PC-3 (cell line): ENCODE measurements at regions not wholly inside any gene's neighbourhood (a gene's known extent, or its start where the extent isn't known, plus 50 kb on each side); places are given as distances from the start of the nearest gene placed in this dataset.

Source experiments
- ATAC-seq: fragments of 200-7000 bp; cut with Tn5 transposase; 2 replicates; pipeline ENCODE4 v1.9.1; 2020; ENCODE audit warnings: mild to moderate bottlenecking, moderate library complexity
- BruUV-seq: library from RNA; stranded (reverse); fragments of 400-500 nt; replicated peaks from 2 replicates; lab custom pipeline; 2021; lab: Mats Ljungman, UMichigan
- CTCF ChIA-PET: fragments of 300-600 bp; sonication (Branson Sonifier 250); formaldehyde crosslinking; loops from one replicate; lab custom pipeline; 2022; ENCODE audit warnings: antibody characterized with exemption; lab: Charles Lee
- POLR2A ChIA-PET: fragments of 300-600 bp; sonication (Branson Sonifier 250); formaldehyde crosslinking; loops from one replicate; lab custom pipeline; 2022; ENCODE audit warnings: antibody characterized with exemption; ENCODE audit not compliant: unreplicated experiment; lab: Charles Lee
- DNase-seq: peaks from one replicate; pipeline ENCODE4 v3.0.0-alpha.2; 2015
- H2AFZ ChIP-seq: fragments of 300-600 bp; sonication (generic); 2 replicates; pipeline ENCODE4 v1.6.0; 2016; ENCODE audit warnings: antibody characterized with exemption, low read length
- H3F3A ChIP-seq: fragments of 300-600 bp; sonication (generic); one replicate; pipeline ENCODE4 v1.6.0; 2017; ENCODE audit warnings: antibody characterized with exemption, low read length, control low read depth, mild to moderate bottlenecking; ENCODE audit not compliant: unreplicated experiment
- H3K27ac ChIP-seq: fragments of 300-600 bp; sonication (generic); 2 replicates; pipeline ENCODE4 v1.5.1; 2016; ENCODE audit warnings: mild to moderate bottlenecking, low read length
- H3K27me3 ChIP-seq: fragments of 300-600 bp; sonication (generic); 2 replicates; pipeline ENCODE4 v1.6.1; 2016; ENCODE audit warnings: low read length, mixed read lengths
- H3K36me3 ChIP-seq: fragments of 300-600 bp; sonication (generic); 2 replicates; pipeline ENCODE4 v1.6.1; 2016; ENCODE audit warnings: low read depth, mixed run types, low read length, mixed read lengths
- H3K4me1 ChIP-seq: fragments of 300-600 bp; sonication (generic); 2 replicates; pipeline ENCODE4 v1.5.1; 2016; ENCODE audit warnings: low read length; ENCODE audit not compliant: insufficient read depth
- H3K4me2 ChIP-seq: fragments of 300-600 bp; sonication (generic); 2 replicates; pipeline ENCODE4 v1.6.0; 2016; ENCODE audit warnings: low read length
- H3K4me3 ChIP-seq: fragments of 300-600 bp; sonication (generic); 2 replicates; pipeline ENCODE4 v1.5.1; 2016; ENCODE audit warnings: mild to moderate bottlenecking, low read length, mixed read lengths
- H3K79me2 ChIP-seq: fragments of 300-600 bp; sonication (generic); 2 replicates; pipeline ENCODE4 v1.6.1; 2017; ENCODE audit warnings: low read length, mixed read lengths
- H3K9ac ChIP-seq: fragments of 300-600 bp; sonication (generic); 2 replicates; pipeline ENCODE4 v1.6.0; 2016; ENCODE audit warnings: mild to moderate bottlenecking, low read length
- H3K9me2 ChIP-seq: fragments of 300-600 bp; sonication (generic); replicated peaks from 2 replicates; pipeline ENCODE4 v1.6.1; 2016; ENCODE audit warnings: mixed run types, low read length, mixed read lengths
- H3K9me3 ChIP-seq: fragments of 300-600 bp; sonication (generic); 2 replicates; pipeline ENCODE4 v1.6.1; 2016; ENCODE audit warnings: low read length, mixed read lengths
- H4K20me1 ChIP-seq: fragments of 300-600 bp; sonication (generic); 2 replicates; pipeline ENCODE4 v1.6.1; 2016; ENCODE audit warnings: low read length, mixed read lengths
- EZH2 ChIP-seq: fragments of 300-600 bp; sonication (generic); IDR thresholded peaks from one replicate; pipeline ENCODE4 v1.6.1; 2017; ENCODE audit warnings: antibody characterized with exemption, mild to moderate bottlenecking, low read length; ENCODE audit not compliant: unreplicated experiment
- EZH2phosphoT487 ChIP-seq: fragments of 300-600 bp; sonication (generic); IDR thresholded peaks from 2 replicates; pipeline ENCODE4 v1.6.1; 2018; ENCODE audit warnings: mild to moderate bottlenecking, antibody characterized with exemption, low read length, borderline replicate concordance
- intact Hi-C: fragments of 100-400 bp; cut with micrococcal nuclease; formaldehyde crosslinking; loops from 2 replicates; pipeline ENCODE4 v1.9.0; 2023
- TF ChIP-seq, protein P1 (sequence below): fragments of 300-600 bp; sonication (generic); conservative IDR thresholded peaks from 2 replicates; pipeline ENCODE4 v1.5.1; 2017; ENCODE audit warnings: antibody characterized with exemption, low read depth, mild to moderate bottlenecking, low read length

DNA sequence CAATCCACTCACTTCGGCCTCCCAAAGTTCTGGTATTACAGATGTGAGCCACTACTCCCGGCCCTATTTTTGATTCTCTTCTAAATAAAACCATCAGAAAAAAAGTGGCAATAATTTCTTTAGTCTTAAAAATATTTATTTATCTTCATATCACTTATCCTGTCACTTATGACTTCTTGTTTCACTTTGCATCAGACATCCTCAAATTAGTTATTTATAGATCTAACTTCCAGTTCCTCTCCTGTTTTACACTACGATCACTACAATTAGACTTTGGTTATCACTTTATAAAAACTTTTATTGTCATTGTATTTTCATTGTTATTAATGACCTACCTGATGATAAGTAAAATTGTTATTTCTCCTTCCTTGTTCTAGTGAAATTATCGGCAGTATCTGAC lies 783.4 kb upstream of the BRINP3 start:
- Histone ChIP-seq H3K27ac (no peak overlapping the region), H3K9ac (no peak overlapping the region), H3K4me1 (no peaks in the 10 kb centered on the region), H3K9me3 (no peaks in the 10 kb centered on the region), H3F3A (no peaks in the 10 kb centered on the region), H3K79me2 (no peaks in the 10 kb centered on the region), H4K20me1 (no peaks in the 10 kb centered on the region), H3K27me3 (no peaks in the 10 kb centered on the region), H3K4me3 (no peak overlapping the region), H2AFZ (no peak overlapping the region), H3K9me2 (no peaks in the 10 kb centered on the region), H3K4me2 (no peak overlapping the region), H3K36me3 (no peaks in the 10 kb centered on the region)
- TF ChIP-seq EZH2: no peak
- TF ChIP-seq, protein P1, sequence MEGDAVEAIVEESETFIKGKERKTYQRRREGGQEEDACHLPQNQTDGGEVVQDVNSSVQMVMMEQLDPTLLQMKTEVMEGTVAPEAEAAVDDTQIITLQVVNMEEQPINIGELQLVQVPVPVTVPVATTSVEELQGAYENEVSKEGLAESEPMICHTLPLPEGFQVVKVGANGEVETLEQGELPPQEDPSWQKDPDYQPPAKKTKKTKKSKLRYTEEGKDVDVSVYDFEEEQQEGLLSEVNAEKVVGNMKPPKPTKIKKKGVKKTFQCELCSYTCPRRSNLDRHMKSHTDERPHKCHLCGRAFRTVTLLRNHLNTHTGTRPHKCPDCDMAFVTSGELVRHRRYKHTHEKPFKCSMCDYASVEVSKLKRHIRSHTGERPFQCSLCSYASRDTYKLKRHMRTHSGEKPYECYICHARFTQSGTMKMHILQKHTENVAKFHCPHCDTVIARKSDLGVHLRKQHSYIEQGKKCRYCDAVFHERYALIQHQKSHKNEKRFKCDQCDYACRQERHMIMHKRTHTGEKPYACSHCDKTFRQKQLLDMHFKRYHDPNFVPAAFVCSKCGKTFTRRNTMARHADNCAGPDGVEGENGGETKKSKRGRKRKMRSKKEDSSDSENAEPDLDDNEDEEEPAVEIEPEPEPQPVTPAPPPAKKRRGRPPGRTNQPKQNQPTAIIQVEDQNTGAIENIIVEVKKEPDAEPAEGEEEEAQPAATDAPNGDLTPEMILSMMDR: no peak
- TF ChIP-seq EZH2phosphoT487: no peak
- intact Hi-C loops: no loop called here
- no peak for DNase-seq
- no peak for ATAC-seq
- CTCF ChIA-PET: no interaction called here
- BruUV-seq: no TSS peak
- POLR2A ChIA-PET: no interaction called here

DNA sequence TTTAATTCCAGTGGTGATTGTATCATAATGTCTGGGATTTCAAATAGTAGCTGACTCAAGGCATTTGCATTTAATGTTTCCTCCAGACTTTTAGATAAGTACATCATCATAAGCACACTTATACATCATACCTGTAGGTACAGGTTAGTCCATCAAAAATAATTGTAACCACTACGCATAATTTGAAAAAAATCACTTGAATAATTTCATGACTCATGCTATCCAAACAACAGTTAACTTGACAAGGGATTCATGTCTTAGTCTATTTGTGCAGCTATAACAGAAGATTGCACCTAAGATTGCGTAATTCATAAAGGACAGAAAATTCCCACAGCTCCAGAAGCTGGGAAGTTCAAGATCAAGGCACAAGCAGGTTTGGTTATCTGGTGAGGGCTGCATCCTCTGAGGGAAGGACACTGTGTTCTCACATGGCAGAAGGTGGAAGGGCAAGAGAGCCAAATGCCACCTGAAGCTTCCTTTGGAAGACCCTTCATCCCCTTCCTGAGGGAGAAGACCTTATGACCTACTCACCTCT lies 801.7 kb upstream of the BRINP3 start:
- peak; percentile 38 for DNase-seq
- Histone ChIP-seq H4K20me1 (no peaks in the 10 kb centered on the region), H3K4me1 (no peaks in the 10 kb centered on the region), H2AFZ (no peak overlapping the region), H3K4me3 (no peak overlapping the region), H3K9ac (no peak overlapping the region), H3K9me3 (no peaks in the 10 kb centered on the region), H3K4me2 (no peak overlapping the region), H3K27ac (no peak overlapping the region), H3K79me2 (no peaks in the 10 kb centered on the region), H3K36me3 (no peaks in the 10 kb centered on the region), H3K27me3 (no peaks in the 10 kb centered on the region), H3F3A (no peaks in the 10 kb centered on the region), H3K9me2 (no peaks in the 10 kb centered on the region)
- peak; percentile 35; the same call in 1 of the 2 replicates for ATAC-seq
- no peak for TF ChIP-seq EZH2phosphoT487
- TF ChIP-seq, protein P1: no peak
- no peak for TF ChIP-seq EZH2
- ChIA-PET POLR2A (no interaction called here), CTCF (no interaction called here)
- no TSS peak for BruUV-seq
- intact Hi-C loops: no loop called here

- no peak for DNase-seq
- TF ChIP-seq EZH2phosphoT487: no peak
- TF ChIP-seq EZH2: no peak
- TF ChIP-seq, protein P1: no peak
- H3K36me3 ChIP-seq: no peaks in the 10 kb centered on the region
Measured at GRCh38 chr1:191284175-191284574, 806.5 kb upstream of the BRINP3 start.

More at GRCh38 chr1:191284175-191284574, 806.5 kb upstream of the BRINP3 start:
- H3K27me3 ChIP-seq: no peaks in the 10 kb centered on the region
- H3K4me1 ChIP-seq: no peaks in the 10 kb centered on the region
- intact Hi-C loops: no loop called here
- H3K4me3 ChIP-seq: no peak overlapping the region
- H3K9me3 ChIP-seq: no peaks in the 10 kb centered on the region
- no peak overlapping the region for H3K27ac ChIP-seq
- H3K9me2 ChIP-seq: no peaks in the 10 kb centered on the region
- no peaks in the 10 kb centered on the region for H4K20me1 ChIP-seq
- no peak overlapping the region for H3K9ac ChIP-seq
- H3F3A ChIP-seq: no peaks in the 10 kb centered on the region
- no peak overlapping the region for H2AFZ ChIP-seq
- POLR2A ChIA-PET: no interaction called here
- H3K79me2 ChIP-seq: no peaks in the 10 kb centered on the region
- ATAC-seq: no peak
- CTCF ChIA-PET: no interaction called here
- no peak overlapping the region for H3K4me2 ChIP-seq
- no TSS peak for BruUV-seq
